ENCODE measurements at regions not wholly inside any gene's neighbourhood (a gene's known extent, or its start where the extent isn't known, plus 50 kb on each side); places are given as distances from the start of the nearest gene placed in this dataset.
"Not testable (repeated sequence)": the region's sequence is repeated elsewhere in the genome, so short reads cannot be mapped to it uniquely, and the experiment has no call there.

GRCh38 chr6:113050010-113050858 lies 703.1 kb downstream of the RFPL4B start:
- DNase-seq (ENCODE audit: low read depth): peak; percentile 50

GRCh38 chr6:113050979-113051378 lies 703.8 kb downstream of the RFPL4B start:
- no peak for DNase-seq (ENCODE audit: low read depth)

GRCh38 chr6:113052506-113052905 lies 705.4 kb downstream of the RFPL4B start:
- no peak for DNase-seq (ENCODE audit: low read depth)

GRCh38 chr6:113055061-113055460 lies 707.9 kb downstream of the RFPL4B start:
- DNase-seq (ENCODE audit: low read depth): no peak

- DNase-seq (ENCODE audit: low read depth): no peak
Measured at GRCh38 chr6:113055998-113056397, 708.9 kb downstream of the RFPL4B start.

- DNase-seq (ENCODE audit: low read depth): no peak
Measured at GRCh38 chr6:113057567-113058053, 710.5 kb downstream of the RFPL4B start.

GRCh38 chr6:113060664-113061063 lies 713.5 kb downstream of the RFPL4B start:
- no peak for DNase-seq (ENCODE audit: low read depth)

- no peak for DNase-seq (ENCODE audit: low read depth)
Measured at GRCh38 chr6:113065611-113066010, 718.5 kb downstream of the RFPL4B start.

GRCh38 chr6:113067612-113068275 lies 720.6 kb downstream of the RFPL4B start:
- DNase-seq (ENCODE audit: low read depth): no peak

- DNase-seq (ENCODE audit: low read depth): no peak
Measured at GRCh38 chr6:113068570-113068969, 721.4 kb downstream of the RFPL4B start.

GRCh38 chr6:113070681-113071080 lies 723.6 kb downstream of the RFPL4B start:
- not testable (repeated sequence) for DNase-seq (ENCODE audit: low read depth)

- DNase-seq (ENCODE audit: low read depth): peak; percentile 35
Measured at GRCh38 chr6:113073611-113074191, 726.6 kb downstream of the RFPL4B start.

GRCh38 chr6:113076116-113076515 lies 729.0 kb downstream of the RFPL4B start:
- DNase-seq (ENCODE audit: low read depth): no peak

GRCh38 chr6:113076816-113077215 lies 729.7 kb downstream of the RFPL4B start:
- no peak for DNase-seq (ENCODE audit: low read depth)

- no peak for DNase-seq (ENCODE audit: low read depth)
Measured at GRCh38 chr6:113077794-113078193, 730.7 kb downstream of the RFPL4B start.

GRCh38 chr6:113078791-113079190 lies 731.7 kb downstream of the RFPL4B start:
- DNase-seq (ENCODE audit: low read depth): no peak

- peak; percentile 56 for DNase-seq (ENCODE audit: low read depth)
Measured at GRCh38 chr6:113082745-113083144, 735.6 kb downstream of the RFPL4B start.

GRCh38 chr6:113083947-113084346 lies 736.8 kb downstream of the RFPL4B start:
- DNase-seq (ENCODE audit: low read depth): no peak

GRCh38 chr6:113089056-113089455 lies 741.9 kb downstream of the RFPL4B start:
- no peak for DNase-seq (ENCODE audit: low read depth)

- DNase-seq (ENCODE audit: low read depth): no peak
Measured at GRCh38 chr6:113092795-113093194, 745.7 kb downstream of the RFPL4B start.

GRCh38 chr6:113094779-113095178 lies 747.6 kb downstream of the RFPL4B start:
- DNase-seq (ENCODE audit: low read depth): no peak

GRCh38 chr6:113095841-113096240 lies 748.7 kb downstream of the RFPL4B start:
- DNase-seq (ENCODE audit: low read depth): no peak

- no peak for DNase-seq (ENCODE audit: low read depth)
Measured at GRCh38 chr6:113102761-113103160, 754.4 kb upstream of the MARCKS start.
